Fibroblast of lung (primary cell): ENCODE measurements at regions not wholly inside any gene's neighbourhood (a gene's known extent, or its start where the extent isn't known, plus 50 kb on each side); places are given as distances from the start of the nearest gene placed in this dataset.

Experiments used
- CTCF ChIP-seq, 2 donors: IDR thresholded peaks in 1 of 2; conservative IDR thresholded peaks in 1 of 2; 1 replicate in 1 of 2; 2 replicates in 1 of 2; pipeline ENCODE4 v1.5.1; 2011 to 2012; ENCODE audit warnings: low read length in 2 of 2, control low read depth in 1 of 2, inconsistent platforms in 1 of 2, low read depth in 1 of 2, mild to moderate bottlenecking in 1 of 2
- EZH2 ChIP-seq: IDR thresholded peaks from 2 replicates; pipeline ENCODE4 v1.5.1; 2012; ENCODE audit warnings: low read length, control low read depth, mild to moderate bottlenecking; ENCODE audit errors: missing control alignments

DNA sequence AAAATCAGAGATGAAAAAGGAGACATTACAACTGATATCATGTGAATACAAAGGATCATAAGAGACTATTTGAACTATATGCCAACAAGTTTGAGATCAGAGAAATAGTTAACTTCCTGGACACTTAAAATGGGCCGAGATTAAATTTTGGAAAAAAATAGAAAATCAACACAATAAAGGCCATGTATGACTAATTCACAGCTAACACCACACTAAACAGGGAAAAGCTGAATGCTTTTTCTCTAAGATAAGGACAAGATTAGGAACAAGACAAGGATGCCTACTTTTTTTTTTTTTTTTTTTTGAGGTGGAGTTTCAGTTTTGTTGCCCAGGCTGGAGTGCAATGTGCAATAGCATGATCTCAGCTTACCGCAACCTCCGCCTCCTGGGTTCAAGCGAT is 151.4 kb upstream of the MAGI2 start:
- TF ChIP-seq CTCF (conservative IDR thresholded peaks at IDR 0.05 in 1 of 2, IDR thresholded peaks at IDR 0.05 in 1 of 2; ENCODE audit: low read depth in 1 of 2, low read length in 2 of 2): no peak
- TF ChIP-seq EZH2: no peak
